ENCODE measurements at regions not wholly inside any gene's neighbourhood (a gene's known extent, or its start where the extent isn't known, plus 50 kb on each side); places are given as distances from the start of the nearest gene placed in this dataset.

DNA sequence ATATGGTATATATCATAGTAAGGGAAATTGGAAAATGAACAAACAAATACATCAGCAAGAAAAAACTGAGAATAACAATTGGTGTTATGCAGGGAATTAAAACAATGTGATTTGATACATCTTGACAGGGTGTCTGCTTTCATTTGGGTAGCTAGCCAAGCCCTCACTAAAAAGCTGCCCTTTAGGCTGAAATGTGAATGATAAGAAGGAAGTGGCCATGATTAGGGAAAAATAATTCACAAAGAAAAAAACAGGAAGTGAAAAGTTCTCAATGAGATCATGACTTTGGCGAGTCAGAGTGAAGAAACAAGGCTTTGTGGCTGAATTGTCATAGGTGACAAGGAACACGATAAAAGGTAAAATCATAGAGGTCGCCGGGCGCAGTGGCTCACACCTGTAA is 675.8 kb upstream of the SLIT2 start:
- TF ChIP-seq, protein P1, sequence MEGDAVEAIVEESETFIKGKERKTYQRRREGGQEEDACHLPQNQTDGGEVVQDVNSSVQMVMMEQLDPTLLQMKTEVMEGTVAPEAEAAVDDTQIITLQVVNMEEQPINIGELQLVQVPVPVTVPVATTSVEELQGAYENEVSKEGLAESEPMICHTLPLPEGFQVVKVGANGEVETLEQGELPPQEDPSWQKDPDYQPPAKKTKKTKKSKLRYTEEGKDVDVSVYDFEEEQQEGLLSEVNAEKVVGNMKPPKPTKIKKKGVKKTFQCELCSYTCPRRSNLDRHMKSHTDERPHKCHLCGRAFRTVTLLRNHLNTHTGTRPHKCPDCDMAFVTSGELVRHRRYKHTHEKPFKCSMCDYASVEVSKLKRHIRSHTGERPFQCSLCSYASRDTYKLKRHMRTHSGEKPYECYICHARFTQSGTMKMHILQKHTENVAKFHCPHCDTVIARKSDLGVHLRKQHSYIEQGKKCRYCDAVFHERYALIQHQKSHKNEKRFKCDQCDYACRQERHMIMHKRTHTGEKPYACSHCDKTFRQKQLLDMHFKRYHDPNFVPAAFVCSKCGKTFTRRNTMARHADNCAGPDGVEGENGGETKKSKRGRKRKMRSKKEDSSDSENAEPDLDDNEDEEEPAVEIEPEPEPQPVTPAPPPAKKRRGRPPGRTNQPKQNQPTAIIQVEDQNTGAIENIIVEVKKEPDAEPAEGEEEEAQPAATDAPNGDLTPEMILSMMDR (IDR thresholded peaks at IDR 0.05; ENCODE audit: low read depth, low read length, poor library complexity, severe bottlenecking): no peak
- TF ChIP-seq EZH2phosphoT487 (IDR thresholded peaks at IDR 0.05; ENCODE audit: borderline replicate concordance, low read length): no peak

Measured in DOHH2 (cell line).